SU-DHL-6 (cell line): ENCODE measurements at regions not wholly inside any gene's neighbourhood (a gene's known extent, or its start where the extent isn't known, plus 50 kb on each side); places are given as distances from the start of the nearest gene placed in this dataset.

Experiments
- H2AFZ ChIP-seq: fragments of 200-600 bp; sonication (generic); 2 replicates; pipeline ENCODE4 v1.6.1; 2014; ENCODE audit warnings: low read depth, mild to moderate bottlenecking, moderate library complexity, mixed read lengths, antibody characterized with exemption, low read length; ENCODE audit not compliant: severe bottlenecking
- H3F3A ChIP-seq: fragments of 200-600 bp; shearing (Covaris generic); 2 replicates; pipeline ENCODE4 v1.6.0; 2016; ENCODE audit warnings: antibody characterized with exemption, mild to moderate bottlenecking; ENCODE audit not compliant: insufficient read depth
- H3K27ac ChIP-seq: fragments of 200-600 bp; sonication (generic); 2 replicates; pipeline ENCODE4 v1.5.1; 2016; ENCODE audit warnings: low read depth, mild to moderate bottlenecking, low read length, moderate library complexity, mixed read lengths
- H3K27me3 ChIP-seq: fragments of 200-600 bp; sonication (generic), shearing (Covaris generic); 2 replicates; pipeline ENCODE4 v1.6.0; 2014; ENCODE audit warnings: mild to moderate bottlenecking, low read length
- H3K36me3 ChIP-seq: fragments of 200-600 bp; sonication (generic); 2 replicates; pipeline ENCODE4 v1.6.1; 2014; ENCODE audit warnings: mild to moderate bottlenecking, low read length, mixed read lengths
- H3K4me2 ChIP-seq: fragments of 300-600, 200-600 bp; shearing (Covaris generic), sonication (generic); 2 replicates; pipeline ENCODE4 v1.6.0; 2014; ENCODE audit warnings: low read length, low read depth, mild to moderate bottlenecking; ENCODE audit not compliant: poor library complexity, severe bottlenecking
- H3K4me3 ChIP-seq: fragments of 200-600 bp; sonication (generic); 2 replicates; pipeline ENCODE4 v1.5.1; 2014; ENCODE audit warnings: antibody characterized with exemption, low read length, mild to moderate bottlenecking, mixed read lengths; ENCODE audit not compliant: insufficient read depth, poor library complexity, severe bottlenecking
- H3K79me2 ChIP-seq: fragments of 200-600 bp; sonication (generic); 2 replicates; pipeline ENCODE4 v1.6.1; 2014; ENCODE audit warnings: mild to moderate bottlenecking, low read length, moderate library complexity; ENCODE audit not compliant: insufficient read depth
- H3K9ac ChIP-seq: fragments of 200-600 bp; sonication (generic); 2 replicates; pipeline ENCODE4 v1.7.0; 2014; ENCODE audit warnings: mild to moderate bottlenecking, low read length
- H3K9me2 ChIP-seq: fragments of 200-600 bp; sonication (generic); replicated peaks from 2 replicates; pipeline ENCODE4 v1.6.1; 2014; ENCODE audit warnings: low read length; ENCODE audit not compliant: insufficient read depth
- H3K9me3 ChIP-seq: fragments of 200-600 bp; sonication (generic); 2 replicates; pipeline ENCODE4 v1.6.1; 2014; ENCODE audit warnings: low read length, mixed read lengths; ENCODE audit not compliant: insufficient read depth
- H4K20me1 ChIP-seq: fragments of 200-600 bp; sonication (generic); 2 replicates; pipeline ENCODE4 v1.6.1; 2014; ENCODE audit warnings: low read depth, mild to moderate bottlenecking, antibody characterized with exemption, low read length, moderate library complexity, mixed read lengths
- EZH2phosphoT487 ChIP-seq: fragments of 200-600 bp; sonication (generic), shearing (Covaris generic); conservative IDR thresholded peaks from 2 replicates; pipeline ENCODE4 v1.6.1; 2018; ENCODE audit warnings: mild to moderate bottlenecking, antibody characterized with exemption, low read length, moderate library complexity, mixed read lengths
- TF ChIP-seq, protein P1 (sequence below): fragments of 200-600 bp; sonication (generic); IDR thresholded peaks from one replicate; pipeline ENCODE4 v1.5.1; 2017; ENCODE audit warnings: antibody characterized with exemption, mild to moderate bottlenecking, low read length, moderate library complexity; ENCODE audit not compliant: insufficient read depth, poor library complexity, severe bottlenecking

DNA sequence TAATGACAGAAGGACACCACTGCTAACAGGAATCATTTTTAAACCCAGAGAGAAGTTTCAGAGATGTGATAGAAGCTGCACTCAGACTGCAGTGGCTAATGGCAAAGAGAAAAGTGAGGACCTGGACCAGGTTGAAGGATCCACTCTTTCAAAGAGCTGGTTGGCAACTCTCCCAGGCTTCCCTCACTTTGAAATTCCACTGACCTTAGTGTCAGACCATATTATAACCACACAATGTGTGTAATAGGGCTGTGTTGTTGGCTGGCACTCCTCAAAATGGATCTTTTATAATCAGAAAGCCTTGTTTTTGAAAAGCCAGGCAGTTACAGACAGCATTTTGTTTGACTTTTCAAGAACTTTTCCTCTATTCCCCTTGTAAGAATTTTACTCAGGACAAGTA, 280.7 kb downstream of the PRELID2 start:
- H3K9me3 ChIP-seq, result no peaks in the 10 kb centered on the region
- H3K9me2 ChIP-seq, result no peaks in the 10 kb centered on the region
- no peak overlapping the region for H3K9ac ChIP-seq
- TF ChIP-seq, protein P1, sequence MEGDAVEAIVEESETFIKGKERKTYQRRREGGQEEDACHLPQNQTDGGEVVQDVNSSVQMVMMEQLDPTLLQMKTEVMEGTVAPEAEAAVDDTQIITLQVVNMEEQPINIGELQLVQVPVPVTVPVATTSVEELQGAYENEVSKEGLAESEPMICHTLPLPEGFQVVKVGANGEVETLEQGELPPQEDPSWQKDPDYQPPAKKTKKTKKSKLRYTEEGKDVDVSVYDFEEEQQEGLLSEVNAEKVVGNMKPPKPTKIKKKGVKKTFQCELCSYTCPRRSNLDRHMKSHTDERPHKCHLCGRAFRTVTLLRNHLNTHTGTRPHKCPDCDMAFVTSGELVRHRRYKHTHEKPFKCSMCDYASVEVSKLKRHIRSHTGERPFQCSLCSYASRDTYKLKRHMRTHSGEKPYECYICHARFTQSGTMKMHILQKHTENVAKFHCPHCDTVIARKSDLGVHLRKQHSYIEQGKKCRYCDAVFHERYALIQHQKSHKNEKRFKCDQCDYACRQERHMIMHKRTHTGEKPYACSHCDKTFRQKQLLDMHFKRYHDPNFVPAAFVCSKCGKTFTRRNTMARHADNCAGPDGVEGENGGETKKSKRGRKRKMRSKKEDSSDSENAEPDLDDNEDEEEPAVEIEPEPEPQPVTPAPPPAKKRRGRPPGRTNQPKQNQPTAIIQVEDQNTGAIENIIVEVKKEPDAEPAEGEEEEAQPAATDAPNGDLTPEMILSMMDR, result no peak
- no peak for TF ChIP-seq EZH2phosphoT487
- no peak overlapping the region for H2AFZ ChIP-seq
- no peaks in the 10 kb centered on the region for H3K36me3 ChIP-seq
- no peak overlapping the region for H3K4me3 ChIP-seq
- H3K4me2 ChIP-seq, result no peak overlapping the region
- H3K27ac ChIP-seq, result no peak overlapping the region
- H3K79me2 ChIP-seq, result no peaks in the 10 kb centered on the region
- H3F3A ChIP-seq, result no peaks in the 10 kb centered on the region
- H4K20me1 ChIP-seq, result no peaks in the 10 kb centered on the region
- H3K27me3 ChIP-seq, result no peaks in the 10 kb centered on the region

DNA sequence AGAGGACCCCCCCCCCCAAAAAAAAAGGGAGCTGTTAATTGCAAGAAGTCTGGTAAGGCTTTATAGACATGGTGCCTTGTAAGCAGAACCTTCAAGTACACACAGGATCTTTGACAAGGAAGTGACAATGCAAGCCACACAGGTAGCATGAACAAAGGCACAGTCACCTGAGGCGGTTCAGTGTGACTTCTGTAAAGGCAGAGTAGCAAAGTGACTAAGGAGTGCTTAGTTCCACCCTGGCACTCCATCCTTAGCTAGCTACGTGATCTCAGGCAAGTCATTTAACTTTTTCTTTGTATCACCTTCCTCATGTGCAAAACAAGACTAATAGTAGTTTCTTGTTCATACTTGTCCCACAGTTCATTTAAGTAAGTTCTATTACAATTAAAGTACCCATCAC, 282.0 kb downstream of the PRELID2 start:
- no peak overlapping the region for H2AFZ ChIP-seq
- H3K4me3 ChIP-seq, result no peak overlapping the region
- H3K27me3 ChIP-seq, result no peaks in the 10 kb centered on the region
- TF ChIP-seq, protein P1, result no peak
- no peak for TF ChIP-seq EZH2phosphoT487
- H3K79me2 ChIP-seq, result no peaks in the 10 kb centered on the region
- no peaks in the 10 kb centered on the region for H3K9me2 ChIP-seq
- no peak overlapping the region for H3K27ac ChIP-seq
- H3K4me2 ChIP-seq, result no peak overlapping the region
- no peaks in the 10 kb centered on the region for H4K20me1 ChIP-seq
- no peak overlapping the region for H3K9ac ChIP-seq
- H3F3A ChIP-seq, result no peaks in the 10 kb centered on the region
- no peaks in the 10 kb centered on the region for H3K9me3 ChIP-seq
- H3K36me3 ChIP-seq, result no peaks in the 10 kb centered on the region

DNA sequence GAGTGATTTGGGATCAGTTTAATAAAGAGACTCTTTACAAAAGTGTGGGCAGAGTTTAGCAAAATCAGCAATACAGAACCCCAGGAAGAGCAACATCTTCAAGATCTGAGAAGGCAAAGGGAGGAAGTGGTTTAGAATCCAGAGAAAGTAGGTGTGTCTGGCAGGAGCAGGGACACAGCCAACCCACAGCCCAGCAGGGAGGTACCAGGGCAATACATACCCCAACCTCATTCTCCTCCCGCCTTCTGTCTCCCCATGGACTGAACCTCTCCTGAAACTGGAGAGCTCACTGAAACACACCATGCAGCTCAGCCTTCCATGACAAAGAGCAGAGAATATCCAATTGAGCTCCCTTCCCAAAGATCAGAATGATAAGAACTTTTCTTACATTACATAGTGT, 283.4 kb downstream of the PRELID2 start:
- Histone ChIP-seq H2AFZ (no peak overlapping the region), H3K4me2 (no peak overlapping the region)
- TF ChIP-seq EZH2phosphoT487, result no peak
- TF ChIP-seq, protein P1, result no peak

More for the DNA sequence above, 283.4 kb downstream of the PRELID2 start:
- no peak overlapping the region for H3K9ac ChIP-seq
- no peaks in the 10 kb centered on the region for H3F3A ChIP-seq
- H3K79me2 ChIP-seq, result no peaks in the 10 kb centered on the region
- H3K4me3 ChIP-seq, result no peak overlapping the region
- H3K27me3 ChIP-seq, result no peaks in the 10 kb centered on the region
- H3K9me2 ChIP-seq, result no peaks in the 10 kb centered on the region
- no peaks in the 10 kb centered on the region for H3K9me3 ChIP-seq
- H3K36me3 ChIP-seq, result no peaks in the 10 kb centered on the region
- no peaks in the 10 kb centered on the region for H4K20me1 ChIP-seq
- H3K27ac ChIP-seq, result no peak overlapping the region
